ENCODE measurements at regions not wholly inside any gene's neighbourhood (a gene's known extent, or its start where the extent isn't known, plus 50 kb on each side); places are given as distances from the start of the nearest gene placed in this dataset.

GRCh38 chr4:20193141-20193936 lies 58.4 kb upstream of the SLIT2 start:
- TF ChIP-seq POLR2A (IDR thresholded peaks at IDR 0.05; ENCODE audit: low read length), result no peak
- no peak for TF ChIP-seq GATA1 (IDR thresholded peaks at IDR 0.05; ENCODE audit: low read depth, low read length)

Data from erythroblast (primary cell).